ENCODE measurements at regions not wholly inside any gene's neighbourhood (a gene's known extent, or its start where the extent isn't known, plus 50 kb on each side); places are given as distances from the start of the nearest gene placed in this dataset.

GRCh38 chr15:36232491-36232890, 346.9 kb upstream of the CDIN1 start:
- TF ChIP-seq SIN3A (IDR thresholded peaks at IDR 0.05; ENCODE audit: borderline replicate concordance, insufficient read depth, low read length), result no peak

GRCh38 chr15:36234743-36235142, 344.7 kb upstream of the CDIN1 start:
- TF ChIP-seq REST (IDR thresholded peaks at IDR 0.05; ENCODE audit: insufficient read depth in 1 of 2, low read depth in 2 of 2, low read length in 2 of 2), result no peak
- no peak for TF ChIP-seq TAF1 (IDR thresholded peaks at IDR 0.05; ENCODE audit: borderline replicate concordance, insufficient read depth, low read length)
- TF ChIP-seq FOXP2 (optimal IDR thresholded peaks at IDR 0.05; ENCODE audit: borderline replicate concordance, extremely low read depth, extremely low read length, insufficient read depth), result no peak
- no peak for TF ChIP-seq SIN3A (IDR thresholded peaks at IDR 0.05; ENCODE audit: borderline replicate concordance, insufficient read depth, low read length)
- no peak for TF ChIP-seq POLR2AphosphoS5 (IDR thresholded peaks at IDR 0.05; ENCODE audit: low read depth, low read length)

GRCh38 chr15:36235173-36235572, 344.3 kb upstream of the CDIN1 start:
- TF ChIP-seq POLR2AphosphoS5 (IDR thresholded peaks at IDR 0.05; ENCODE audit: low read depth, low read length), result no peak

- TF ChIP-seq REST (IDR thresholded peaks at IDR 0.05; ENCODE audit: insufficient read depth in 1 of 2, low read depth in 2 of 2, low read length in 2 of 2) (no peak), SIN3A (IDR thresholded peaks at IDR 0.05; ENCODE audit: borderline replicate concordance, insufficient read depth, low read length) (no peak), TAF1 (IDR thresholded peaks at IDR 0.05; ENCODE audit: borderline replicate concordance, insufficient read depth, low read length) (no peak), FOXP2 (optimal IDR thresholded peaks at IDR 0.05; ENCODE audit: borderline replicate concordance, extremely low read depth, extremely low read length, insufficient read depth) (no peak), POLR2AphosphoS5 (IDR thresholded peaks at IDR 0.05; ENCODE audit: low read depth, low read length) (no peak)
These were observed 339.9 kb upstream of the CDIN1 start for GRCh38 chr15:36239509-36239908.

GRCh38 chr15:36251450-36251849, 328.0 kb upstream of the CDIN1 start:
- TF ChIP-seq TAF1 (IDR thresholded peaks at IDR 0.05; ENCODE audit: borderline replicate concordance, insufficient read depth, low read length), result no peak
- TF ChIP-seq REST (IDR thresholded peaks at IDR 0.05; ENCODE audit: insufficient read depth in 1 of 2, low read depth in 2 of 2, low read length in 2 of 2), result no peak
- TF ChIP-seq POLR2AphosphoS5 (IDR thresholded peaks at IDR 0.05; ENCODE audit: low read depth, low read length), result no peak
- TF ChIP-seq FOXP2 (optimal IDR thresholded peaks at IDR 0.05; ENCODE audit: borderline replicate concordance, extremely low read depth, extremely low read length, insufficient read depth), result no peak
- no peak for TF ChIP-seq SIN3A (IDR thresholded peaks at IDR 0.05; ENCODE audit: borderline replicate concordance, insufficient read depth, low read length)

GRCh38 chr15:36252146-36252711, 327.2 kb upstream of the CDIN1 start:
- no peak for TF ChIP-seq SIN3A (IDR thresholded peaks at IDR 0.05; ENCODE audit: borderline replicate concordance, insufficient read depth, low read length)
- no peak for TF ChIP-seq REST (IDR thresholded peaks at IDR 0.05; ENCODE audit: insufficient read depth in 1 of 2, low read depth in 2 of 2, low read length in 2 of 2)
